ENCODE measurements at regions not wholly inside any gene's neighbourhood (a gene's known extent, or its start where the extent isn't known, plus 50 kb on each side); places are given as distances from the start of the nearest gene placed in this dataset.

- Histone ChIP-seq H3K36me3 (ENCODE audit: low read depth) (no peaks in the 10 kb centered on the region), H3K4me1 (ENCODE audit: insufficient read depth, poor library complexity, severe bottlenecking) (no peaks in the 10 kb centered on the region), H3K27me3 (ENCODE audit: insufficient read depth, poor library complexity, severe bottlenecking) (no peaks in the 10 kb centered on the region), H3K4me3 (ENCODE audit: severe bottlenecking) (no peak overlapping the region), H3K27ac (ENCODE audit: poor library complexity, severe bottlenecking) (no peak overlapping the region), H3K9me3 (ENCODE audit: severe bottlenecking) (no peaks in the 10 kb centered on the region)
- DNase-seq (ENCODE audit: low spot score) (no peak), ATAC-seq (ENCODE audit: low read depth) (no peak)
- TF ChIP-seq CTCF (IDR thresholded peaks at IDR 0.05; ENCODE audit: poor library complexity, severe bottlenecking) = no peak
Measured at GRCh38 chr14:83007641-83008225, 1474.1 kb upstream of the SEL1L start.

- Histone ChIP-seq H3K36me3 (ENCODE audit: low read depth) (no peaks in the 10 kb centered on the region), H3K9me3 (ENCODE audit: severe bottlenecking) (no peaks in the 10 kb centered on the region), H3K27me3 (ENCODE audit: insufficient read depth, poor library complexity, severe bottlenecking) (no peaks in the 10 kb centered on the region), H3K4me1 (ENCODE audit: insufficient read depth, poor library complexity, severe bottlenecking) (no peaks in the 10 kb centered on the region), H3K4me3 (ENCODE audit: severe bottlenecking) (no peak overlapping the region), H3K27ac (ENCODE audit: poor library complexity, severe bottlenecking) (no peak overlapping the region)
- ATAC-seq (ENCODE audit: low read depth) (no peak), DNase-seq (ENCODE audit: low spot score) (no peak)
- TF ChIP-seq CTCF (IDR thresholded peaks at IDR 0.05; ENCODE audit: poor library complexity, severe bottlenecking) = no peak
Measured at GRCh38 chr14:83017296-83017695, 1483.6 kb upstream of the SEL1L start.

- ATAC-seq (ENCODE audit: low read depth) (no peak), DNase-seq (ENCODE audit: low spot score) (no peak)
- no peak overlapping the region for H3K4me3 ChIP-seq (ENCODE audit: severe bottlenecking)
- H3K9me3 ChIP-seq (ENCODE audit: severe bottlenecking) = no peaks in the 10 kb centered on the region
- H3K27ac ChIP-seq (ENCODE audit: poor library complexity, severe bottlenecking) = no peak overlapping the region
- H3K4me1 ChIP-seq (ENCODE audit: insufficient read depth, poor library complexity, severe bottlenecking) = no peaks in the 10 kb centered on the region
- H3K27me3 ChIP-seq (ENCODE audit: insufficient read depth, poor library complexity, severe bottlenecking) = no peaks in the 10 kb centered on the region
- no peaks in the 10 kb centered on the region for H3K36me3 ChIP-seq (ENCODE audit: low read depth)
- TF ChIP-seq CTCF (IDR thresholded peaks at IDR 0.05; ENCODE audit: poor library complexity, severe bottlenecking) = no peak
Measured at GRCh38 chr14:83019744-83020414, 1486.2 kb upstream of the SEL1L start.

- no peak overlapping the region for H3K27ac ChIP-seq (ENCODE audit: poor library complexity, severe bottlenecking)
Measured at GRCh38 chr14:83021323-83021722, 1487.7 kb upstream of the SEL1L start.

More at GRCh38 chr14:83021323-83021722, 1487.7 kb upstream of the SEL1L start:
- Histone ChIP-seq H3K4me3 (ENCODE audit: severe bottlenecking) (no peak overlapping the region), H3K9me3 (ENCODE audit: severe bottlenecking) (no peaks in the 10 kb centered on the region), H3K27me3 (ENCODE audit: insufficient read depth, poor library complexity, severe bottlenecking) (no peaks in the 10 kb centered on the region), H3K4me1 (ENCODE audit: insufficient read depth, poor library complexity, severe bottlenecking) (no peaks in the 10 kb centered on the region), H3K36me3 (ENCODE audit: low read depth) (no peaks in the 10 kb centered on the region)
- TF ChIP-seq CTCF (IDR thresholded peaks at IDR 0.05; ENCODE audit: poor library complexity, severe bottlenecking) = no peak
- ATAC-seq (ENCODE audit: low read depth) (no peak), DNase-seq (ENCODE audit: low spot score) (no peak)

Measured in RWPE2 (cell line).